ENCODE measurements at regions not wholly inside any gene's neighbourhood (a gene's known extent, or its start where the extent isn't known, plus 50 kb on each side); places are given as distances from the start of the nearest gene placed in this dataset.

- Histone ChIP-seq H3K27ac (ENCODE audit: low read length) (no peak overlapping the region), H2AFZ (ENCODE audit: low read depth, low read length) (no peak overlapping the region), H3K4me1 (ENCODE audit: insufficient read depth, low read length) (no peaks in the 10 kb centered on the region), H3K27me3 (ENCODE audit: insufficient read depth, low read length, poor library complexity) (no peaks in the 10 kb centered on the region), H3K79me2 (ENCODE audit: insufficient read depth, low read length) (no peaks in the 10 kb centered on the region), H4K20me1 (ENCODE audit: insufficient read depth, low read length) (no peaks in the 10 kb centered on the region), H3K4me2 (ENCODE audit: insufficient read depth, low read length) (no peak overlapping the region), H3K4me3 (ENCODE audit: low read depth in 1 of 2, low read length in 2 of 2) (no peak overlapping the region), H3K36me3 (ENCODE audit: insufficient read depth, low read length) (no peaks in the 10 kb centered on the region), H3K9ac (ENCODE audit: low read depth, low read length) (no peak overlapping the region), H3K9me3 (ENCODE audit: insufficient read depth, low read length, severe bottlenecking) (no peaks in the 10 kb centered on the region)
- no peak for DNase-seq
- ATAC-seq (ENCODE audit: insufficient read depth, low read depth): no peak
- TF ChIP-seq EZH2 (IDR thresholded peaks at IDR 0.05; ENCODE audit: borderline replicate concordance, low read depth, low read length, severe bottlenecking): no peak
- TF ChIP-seq CTCF (IDR thresholded peaks at IDR 0.05; ENCODE audit: borderline replicate concordance, extremely low read depth, low read length, poor library complexity, severe bottlenecking): no peak
These were observed 937.6 kb upstream of the KCND2 start for GRCh38 chr7:119335405-119335804.

GRCh38 chr7:119341822-119342221 lies 931.2 kb upstream of the KCND2 start:
- ATAC-seq (ENCODE audit: insufficient read depth, low read depth) (no peak), DNase-seq (no peak)
- TF ChIP-seq CTCF (IDR thresholded peaks at IDR 0.05; ENCODE audit: borderline replicate concordance, extremely low read depth, low read length, poor library complexity, severe bottlenecking) (no peak), EZH2 (IDR thresholded peaks at IDR 0.05; ENCODE audit: borderline replicate concordance, low read depth, low read length, severe bottlenecking) (no peak)
- Histone ChIP-seq H3K9ac (ENCODE audit: low read depth, low read length) (no peak overlapping the region), H3K27me3 (ENCODE audit: insufficient read depth, low read length, poor library complexity) (no peaks in the 10 kb centered on the region), H3K79me2 (ENCODE audit: insufficient read depth, low read length) (no peaks in the 10 kb centered on the region), H3K4me3 (ENCODE audit: low read depth in 1 of 2, low read length in 2 of 2) (no peak overlapping the region), H3K4me2 (ENCODE audit: insufficient read depth, low read length) (no peak overlapping the region), H2AFZ (ENCODE audit: low read depth, low read length) (no peak overlapping the region), H3K27ac (ENCODE audit: low read length) (no peak overlapping the region), H3K4me1 (ENCODE audit: insufficient read depth, low read length) (no peaks in the 10 kb centered on the region), H3K9me3 (ENCODE audit: insufficient read depth, low read length, severe bottlenecking) (no peaks in the 10 kb centered on the region), H3K36me3 (ENCODE audit: insufficient read depth, low read length) (no peaks in the 10 kb centered on the region), H4K20me1 (ENCODE audit: insufficient read depth, low read length) (no peaks in the 10 kb centered on the region)

GRCh38 chr7:119343289-119343688 lies 929.7 kb upstream of the KCND2 start:
- ATAC-seq (ENCODE audit: insufficient read depth, low read depth): no peak
- TF ChIP-seq CTCF (IDR thresholded peaks at IDR 0.05; ENCODE audit: borderline replicate concordance, extremely low read depth, low read length, poor library complexity, severe bottlenecking) (no peak), EZH2 (IDR thresholded peaks at IDR 0.05; ENCODE audit: borderline replicate concordance, low read depth, low read length, severe bottlenecking) (no peak)
- Histone ChIP-seq H3K9me3 (ENCODE audit: insufficient read depth, low read length, severe bottlenecking) (no peaks in the 10 kb centered on the region), H3K27ac (ENCODE audit: low read length) (no peak overlapping the region), H3K9ac (ENCODE audit: low read depth, low read length) (no peak overlapping the region), H3K4me1 (ENCODE audit: insufficient read depth, low read length) (no peaks in the 10 kb centered on the region), H3K36me3 (ENCODE audit: insufficient read depth, low read length) (no peaks in the 10 kb centered on the region), H3K27me3 (ENCODE audit: insufficient read depth, low read length, poor library complexity) (no peaks in the 10 kb centered on the region), H2AFZ (ENCODE audit: low read depth, low read length) (no peak overlapping the region), H3K79me2 (ENCODE audit: insufficient read depth, low read length) (no peaks in the 10 kb centered on the region), H4K20me1 (ENCODE audit: insufficient read depth, low read length) (no peaks in the 10 kb centered on the region), H3K4me3 (ENCODE audit: low read depth in 1 of 2, low read length in 2 of 2) (no peak overlapping the region), H3K4me2 (ENCODE audit: insufficient read depth, low read length) (no peak overlapping the region)
- no peak for DNase-seq

- Histone ChIP-seq H3K27me3 (ENCODE audit: insufficient read depth, low read length, poor library complexity) (no peaks in the 10 kb centered on the region), H4K20me1 (ENCODE audit: insufficient read depth, low read length) (no peaks in the 10 kb centered on the region), H3K36me3 (ENCODE audit: insufficient read depth, low read length) (no peaks in the 10 kb centered on the region), H3K4me1 (ENCODE audit: insufficient read depth, low read length) (no peaks in the 10 kb centered on the region), H3K4me2 (ENCODE audit: insufficient read depth, low read length) (no peak overlapping the region), H3K79me2 (ENCODE audit: insufficient read depth, low read length) (no peaks in the 10 kb centered on the region), H3K4me3 (ENCODE audit: low read depth in 1 of 2, low read length in 2 of 2) (no peak overlapping the region), H3K27ac (ENCODE audit: low read length) (no peak overlapping the region), H2AFZ (ENCODE audit: low read depth, low read length) (no peak overlapping the region), H3K9ac (ENCODE audit: low read depth, low read length) (no peak overlapping the region), H3K9me3 (ENCODE audit: insufficient read depth, low read length, severe bottlenecking) (no peaks in the 10 kb centered on the region)
- TF ChIP-seq EZH2 (IDR thresholded peaks at IDR 0.05; ENCODE audit: borderline replicate concordance, low read depth, low read length, severe bottlenecking) (no peak), CTCF (IDR thresholded peaks at IDR 0.05; ENCODE audit: borderline replicate concordance, extremely low read depth, low read length, poor library complexity, severe bottlenecking) (no peak)
- no peak for DNase-seq
- no peak for ATAC-seq (ENCODE audit: insufficient read depth, low read depth)
These were observed 928.5 kb upstream of the KCND2 start for GRCh38 chr7:119344466-119344865.

All from DND-41 (cell line).